ENCODE measurements at regions not wholly inside any gene's neighbourhood (a gene's known extent, or its start where the extent isn't known, plus 50 kb on each side); places are given as distances from the start of the nearest gene placed in this dataset.
"Not testable (repeated sequence)": the region's sequence is repeated elsewhere in the genome, so short reads cannot be mapped to it uniquely, and the experiment has no call there.

DNA sequence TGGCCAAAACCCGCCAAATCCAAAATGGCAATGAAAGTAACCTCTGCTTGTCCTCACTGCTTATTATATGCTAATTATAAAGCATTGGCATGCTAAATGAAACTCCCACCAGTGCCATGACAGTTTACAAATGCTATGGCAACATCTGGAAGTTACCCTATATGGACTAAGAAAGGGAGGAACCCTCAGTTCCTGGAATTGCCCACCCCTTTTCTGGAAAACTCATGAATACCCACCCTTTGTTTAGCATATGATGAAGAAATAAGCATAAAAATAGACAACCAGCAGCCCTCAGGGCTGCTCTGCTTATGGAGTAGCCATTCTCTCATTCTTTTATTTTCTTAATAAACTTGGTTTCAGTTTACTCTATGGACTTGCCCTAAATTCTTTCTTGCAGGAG, 269.8 kb downstream of the OLFM4 start:
- DNase-seq (ENCODE audit: low spot score) = no peak
- no peaks in the 10 kb centered on the region for H3K9me3 Mint-ChIP-seq (ENCODE audit: low read depth)
- H3K27me3 Mint-ChIP-seq (ENCODE audit: low read depth) = no peaks in the 10 kb centered on the region
- TF ChIP-seq, protein P1, sequence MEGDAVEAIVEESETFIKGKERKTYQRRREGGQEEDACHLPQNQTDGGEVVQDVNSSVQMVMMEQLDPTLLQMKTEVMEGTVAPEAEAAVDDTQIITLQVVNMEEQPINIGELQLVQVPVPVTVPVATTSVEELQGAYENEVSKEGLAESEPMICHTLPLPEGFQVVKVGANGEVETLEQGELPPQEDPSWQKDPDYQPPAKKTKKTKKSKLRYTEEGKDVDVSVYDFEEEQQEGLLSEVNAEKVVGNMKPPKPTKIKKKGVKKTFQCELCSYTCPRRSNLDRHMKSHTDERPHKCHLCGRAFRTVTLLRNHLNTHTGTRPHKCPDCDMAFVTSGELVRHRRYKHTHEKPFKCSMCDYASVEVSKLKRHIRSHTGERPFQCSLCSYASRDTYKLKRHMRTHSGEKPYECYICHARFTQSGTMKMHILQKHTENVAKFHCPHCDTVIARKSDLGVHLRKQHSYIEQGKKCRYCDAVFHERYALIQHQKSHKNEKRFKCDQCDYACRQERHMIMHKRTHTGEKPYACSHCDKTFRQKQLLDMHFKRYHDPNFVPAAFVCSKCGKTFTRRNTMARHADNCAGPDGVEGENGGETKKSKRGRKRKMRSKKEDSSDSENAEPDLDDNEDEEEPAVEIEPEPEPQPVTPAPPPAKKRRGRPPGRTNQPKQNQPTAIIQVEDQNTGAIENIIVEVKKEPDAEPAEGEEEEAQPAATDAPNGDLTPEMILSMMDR (IDR thresholded peaks at IDR 0.05) = no peak
- no peaks in the 10 kb centered on the region for H3K36me3 Mint-ChIP-seq (ENCODE audit: low read depth)
- H3K4me1 Mint-ChIP-seq (ENCODE audit: low read depth) = no peaks in the 10 kb centered on the region
- H3K27ac Mint-ChIP-seq (ENCODE audit: unreplicated experiment) = no peak overlapping the region
- no peak overlapping the region for H3K4me3 Mint-ChIP-seq (ENCODE audit: unreplicated experiment)

DNA sequence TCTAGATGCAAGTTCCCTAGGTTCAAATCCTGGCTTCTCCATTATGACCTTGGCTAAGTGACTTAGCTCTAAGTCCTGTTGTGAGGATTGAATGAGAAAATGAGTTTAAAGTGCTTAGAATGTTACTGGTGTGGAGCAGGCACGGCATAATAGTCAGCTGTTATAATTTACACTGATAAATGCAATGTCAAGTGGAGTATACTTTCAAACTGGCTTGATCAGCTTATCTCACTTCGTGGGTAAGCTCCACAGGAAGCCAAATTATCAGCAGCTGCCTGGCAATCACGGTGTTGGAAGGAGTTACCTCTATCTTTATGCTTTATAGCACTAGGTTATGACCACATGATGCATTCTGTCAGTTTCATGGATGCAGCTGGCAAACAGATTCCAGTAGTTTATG, 272.8 kb downstream of the OLFM4 start:
- H3K4me1 Mint-ChIP-seq (ENCODE audit: low read depth) = no peaks in the 10 kb centered on the region
- DNase-seq (ENCODE audit: low spot score) = no peak
- no peak overlapping the region for H3K4me3 Mint-ChIP-seq (ENCODE audit: unreplicated experiment)
- no peaks in the 10 kb centered on the region for H3K9me3 Mint-ChIP-seq (ENCODE audit: low read depth)
- TF ChIP-seq, protein P1 (IDR thresholded peaks at IDR 0.05) = no peak
- H3K36me3 Mint-ChIP-seq (ENCODE audit: low read depth) = no peaks in the 10 kb centered on the region
- H3K27ac Mint-ChIP-seq (ENCODE audit: unreplicated experiment) = no peak overlapping the region
- no peaks in the 10 kb centered on the region for H3K27me3 Mint-ChIP-seq (ENCODE audit: low read depth)

DNA sequence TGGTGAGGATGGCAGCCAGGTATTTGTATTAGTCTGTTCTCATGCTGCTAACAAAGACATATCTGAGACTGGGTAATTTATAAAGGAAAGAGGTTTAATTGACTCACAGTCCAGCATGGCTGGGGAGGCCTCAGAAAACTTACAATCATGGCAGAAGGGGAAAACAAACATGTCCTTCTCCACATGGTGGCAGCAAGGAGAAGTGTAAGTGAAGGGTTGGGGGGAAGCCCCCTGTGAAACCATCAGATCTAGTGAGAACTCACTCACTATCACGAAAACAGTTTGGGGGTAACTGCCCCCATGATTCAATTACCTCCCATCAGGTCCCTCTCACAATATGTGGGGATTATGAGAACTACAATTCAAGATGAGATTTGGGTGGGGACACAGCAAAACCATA, 276.8 kb downstream of the OLFM4 start:
- H3K4me1 Mint-ChIP-seq (ENCODE audit: low read depth); DNase-seq (ENCODE audit: low spot score); H3K9me3 Mint-ChIP-seq (ENCODE audit: low read depth); H3K36me3 Mint-ChIP-seq (ENCODE audit: low read depth); H3K27ac Mint-ChIP-seq (ENCODE audit: unreplicated experiment); H3K27me3 Mint-ChIP-seq (ENCODE audit: low read depth); H3K4me3 Mint-ChIP-seq (ENCODE audit: unreplicated experiment): not testable (repeated sequence)

DNA sequence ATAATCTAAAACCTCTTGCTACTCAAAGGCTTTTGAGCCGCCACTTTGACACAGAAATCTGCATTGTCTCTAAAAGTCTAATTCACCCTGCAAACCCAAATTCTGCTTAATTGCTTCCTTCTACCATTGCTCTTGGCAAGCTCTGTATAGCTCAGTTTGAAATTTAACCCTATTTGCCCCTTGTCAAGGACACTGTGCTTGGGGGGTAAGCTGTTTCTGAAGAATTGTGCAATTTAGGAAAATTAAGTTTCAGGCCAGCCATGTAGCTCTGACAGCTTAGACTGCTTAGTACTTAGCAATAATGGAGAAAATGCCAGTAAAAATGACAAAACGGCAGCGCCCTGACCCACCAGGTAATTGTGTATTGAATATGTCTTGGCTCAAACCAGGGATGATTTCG, 282.2 kb downstream of the OLFM4 start:
- Mint-ChIP-seq H3K27me3 (ENCODE audit: low read depth) (no peaks in the 10 kb centered on the region), H3K4me3 (ENCODE audit: unreplicated experiment) (no peak overlapping the region), H3K9me3 (ENCODE audit: low read depth) (peaks cover 9% of the 10 kb centered on the region), H3K36me3 (ENCODE audit: low read depth) (no peaks in the 10 kb centered on the region), H3K4me1 (ENCODE audit: low read depth) (no peaks in the 10 kb centered on the region), H3K27ac (ENCODE audit: unreplicated experiment) (no peak overlapping the region)
- no peak for DNase-seq (ENCODE audit: low spot score)
- TF ChIP-seq, protein P1 (IDR thresholded peaks at IDR 0.05) = no peak

DNA sequence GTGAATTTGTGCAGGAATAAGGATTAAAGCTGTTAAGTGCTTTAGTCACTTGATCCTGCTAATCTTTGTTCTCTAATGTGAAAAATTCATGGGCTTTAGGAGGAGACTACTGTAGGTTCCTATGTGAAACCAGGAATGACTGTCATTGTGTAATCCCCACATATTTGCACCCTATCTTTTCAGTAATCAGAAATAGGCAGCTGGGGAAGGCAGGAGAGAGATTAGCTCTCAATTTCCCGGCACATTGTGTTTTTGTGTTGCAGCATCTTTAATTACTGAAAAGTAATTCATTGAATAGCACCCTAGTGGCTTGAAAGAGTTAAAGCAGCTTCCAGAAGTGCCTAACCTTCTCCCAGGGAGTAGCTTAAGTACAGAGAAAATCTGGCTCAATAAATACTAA, 282.9 kb downstream of the OLFM4 start:
- Mint-ChIP-seq H3K36me3 (ENCODE audit: low read depth) (no peaks in the 10 kb centered on the region), H3K4me1 (ENCODE audit: low read depth) (no peaks in the 10 kb centered on the region), H3K9me3 (ENCODE audit: low read depth) (peaks cover 9% of the 10 kb centered on the region), H3K27me3 (ENCODE audit: low read depth) (no peaks in the 10 kb centered on the region), H3K27ac (ENCODE audit: unreplicated experiment) (no peak overlapping the region), H3K4me3 (ENCODE audit: unreplicated experiment) (no peak overlapping the region)
- TF ChIP-seq, protein P1 (IDR thresholded peaks at IDR 0.05) = no peak
- no peak for DNase-seq (ENCODE audit: low spot score)

DNA sequence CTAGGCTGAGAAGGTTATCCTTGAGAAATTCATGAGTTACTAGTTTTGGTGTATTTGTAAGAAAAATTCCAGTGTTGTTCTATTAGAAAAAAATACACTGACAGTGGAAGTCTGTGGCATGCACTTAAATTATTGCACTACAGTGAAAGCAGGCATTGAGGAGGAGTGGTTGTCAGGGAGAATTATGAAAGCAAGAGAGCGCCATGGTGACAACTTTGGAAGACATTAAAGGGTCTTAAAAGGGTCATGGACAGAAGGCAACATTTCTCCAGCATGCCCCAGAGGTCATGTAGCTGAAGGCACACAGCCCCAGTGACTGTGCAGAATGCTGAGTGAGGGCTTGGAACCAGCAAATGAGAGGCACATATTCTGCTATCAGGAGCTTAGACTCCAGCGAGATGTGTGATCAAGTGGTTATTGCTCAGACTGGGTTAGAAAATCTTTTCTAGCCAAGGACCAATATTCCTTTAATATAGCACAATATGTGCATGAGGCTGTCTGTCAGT, 292.7 kb downstream of the OLFM4 start:
- TF ChIP-seq, protein P1 (IDR thresholded peaks at IDR 0.05) = no peak
- H3K27me3 Mint-ChIP-seq (ENCODE audit: low read depth) = peaks cover 3% of the 10 kb centered on the region
- DNase-seq (ENCODE audit: low spot score) = no peak
- H3K9me3 Mint-ChIP-seq (ENCODE audit: low read depth) = no peaks in the 10 kb centered on the region
- no peaks in the 10 kb centered on the region for H3K36me3 Mint-ChIP-seq (ENCODE audit: low read depth)
- H3K4me1 Mint-ChIP-seq (ENCODE audit: low read depth) = no peaks in the 10 kb centered on the region
- no peak overlapping the region for H3K27ac Mint-ChIP-seq (ENCODE audit: unreplicated experiment)
- H3K4me3 Mint-ChIP-seq (ENCODE audit: unreplicated experiment) = no peak overlapping the region

All from chondrocyte (in vitro differentiated cells).